PFSK-1 (cell line): ENCODE measurements at regions not wholly inside any gene's neighbourhood (a gene's known extent, or its start where the extent isn't known, plus 50 kb on each side); places are given as distances from the start of the nearest gene placed in this dataset.

Experiments used
- FOXP2 ChIP-seq: optimal IDR thresholded peaks from 2 replicates; pipeline ENCODE3; 2011; ENCODE audit warnings: borderline replicate concordance, control low read depth, inconsistent platforms; ENCODE audit not compliant: insufficient read depth; ENCODE audit errors: extremely low read length, extremely low read depth
- POLR2AphosphoS5 ChIP-seq: IDR thresholded peaks from 2 replicates; pipeline ENCODE4 v1.6.1; 2012; ENCODE audit warnings: low read depth, mild to moderate bottlenecking, control low read depth, low read length, moderate library complexity
- SIN3A ChIP-seq: IDR thresholded peaks from 2 replicates; pipeline ENCODE4 v1.6.1; 2012; ENCODE audit warnings: mild to moderate bottlenecking, low read length, moderate library complexity, borderline replicate concordance; ENCODE audit not compliant: insufficient read depth
- TAF1 ChIP-seq: IDR thresholded peaks from 2 replicates; pipeline ENCODE4 v1.6.1; 2012; ENCODE audit warnings: low read length, control low read depth, borderline replicate concordance; ENCODE audit not compliant: insufficient read depth
- TF ChIP-seq, protein P1 (sequence below), 2 experiments: IDR thresholded peaks; 2 replicates each; pipeline versions ENCODE4 v1.6.1 to v1.8.0; 2011 to 2012; ENCODE audit warnings: low read depth in 2 of 2, low read length in 2 of 2, control low read depth in 1 of 2, inconsistent platforms in 1 of 2, mild to moderate bottlenecking in 1 of 2, moderate library complexity in 1 of 2; ENCODE audit not compliant: insufficient read depth in 1 of 2

- TF ChIP-seq, protein P1, sequence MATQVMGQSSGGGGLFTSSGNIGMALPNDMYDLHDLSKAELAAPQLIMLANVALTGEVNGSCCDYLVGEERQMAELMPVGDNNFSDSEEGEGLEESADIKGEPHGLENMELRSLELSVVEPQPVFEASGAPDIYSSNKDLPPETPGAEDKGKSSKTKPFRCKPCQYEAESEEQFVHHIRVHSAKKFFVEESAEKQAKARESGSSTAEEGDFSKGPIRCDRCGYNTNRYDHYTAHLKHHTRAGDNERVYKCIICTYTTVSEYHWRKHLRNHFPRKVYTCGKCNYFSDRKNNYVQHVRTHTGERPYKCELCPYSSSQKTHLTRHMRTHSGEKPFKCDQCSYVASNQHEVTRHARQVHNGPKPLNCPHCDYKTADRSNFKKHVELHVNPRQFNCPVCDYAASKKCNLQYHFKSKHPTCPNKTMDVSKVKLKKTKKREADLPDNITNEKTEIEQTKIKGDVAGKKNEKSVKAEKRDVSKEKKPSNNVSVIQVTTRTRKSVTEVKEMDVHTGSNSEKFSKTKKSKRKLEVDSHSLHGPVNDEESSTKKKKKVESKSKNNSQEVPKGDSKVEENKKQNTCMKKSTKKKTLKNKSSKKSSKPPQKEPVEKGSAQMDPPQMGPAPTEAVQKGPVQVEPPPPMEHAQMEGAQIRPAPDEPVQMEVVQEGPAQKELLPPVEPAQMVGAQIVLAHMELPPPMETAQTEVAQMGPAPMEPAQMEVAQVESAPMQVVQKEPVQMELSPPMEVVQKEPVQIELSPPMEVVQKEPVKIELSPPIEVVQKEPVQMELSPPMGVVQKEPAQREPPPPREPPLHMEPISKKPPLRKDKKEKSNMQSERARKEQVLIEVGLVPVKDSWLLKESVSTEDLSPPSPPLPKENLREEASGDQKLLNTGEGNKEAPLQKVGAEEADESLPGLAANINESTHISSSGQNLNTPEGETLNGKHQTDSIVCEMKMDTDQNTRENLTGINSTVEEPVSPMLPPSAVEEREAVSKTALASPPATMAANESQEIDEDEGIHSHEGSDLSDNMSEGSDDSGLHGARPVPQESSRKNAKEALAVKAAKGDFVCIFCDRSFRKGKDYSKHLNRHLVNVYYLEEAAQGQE (IDR thresholded peaks at IDR 0.05; ENCODE audit: insufficient read depth in 1 of 2, low read depth in 2 of 2, low read length in 2 of 2): no peak
- no peak for TF ChIP-seq TAF1
- TF ChIP-seq POLR2AphosphoS5: no peak
- no peak for TF ChIP-seq SIN3A
- TF ChIP-seq FOXP2: no peak
Measured at GRCh38 chr4:179051206-179051605, 1609.0 kb upstream of the AGA start.
